Vagina (tissue), 2 donors: ENCODE measurements at regions not wholly inside any gene's neighbourhood (a gene's known extent, or its start where the extent isn't known, plus 50 kb on each side); places are given as distances from the start of the nearest gene placed in this dataset.
A peak's percentile ranks its signal among the peaks of the same experiment; 100 is the strongest.

Experiments
- DNase-seq, 2 donors: peaks; one replicate each; pipeline ENCODE4 v3.0.0-alpha.2; 2017; ENCODE audit errors: extremely low spot score in 2 of 2
- H3K27ac ChIP-seq: fragments of 200-600 bp; sonication (generic); one replicate; pipeline ENCODE4 v1.5.1; 2019
- H3K27me3 ChIP-seq: fragments of 200-600 bp; sonication (generic); one replicate; pipeline ENCODE4 v1.5.1; 2019
- H3K36me3 ChIP-seq, 2 donors: fragments of 200-600 bp; sonication (generic); one replicate each; pipeline ENCODE4 v1.5.1; 2017 to 2019
- H3K4me1 ChIP-seq: fragments of 200-600 bp; sonication (generic); one replicate; pipeline ENCODE4 v1.5.1; 2019
- H3K4me3 ChIP-seq, 2 donors: fragments of 200-600 bp; sonication (generic); 1 replicate in 1 of 2; 2 replicates in 1 of 2; pipeline ENCODE4 v1.5.1; 2016 to 2019
- H3K9me3 ChIP-seq: fragments of 200-600 bp; sonication (generic); one replicate; pipeline ENCODE4 v1.5.1; 2019
- CTCF ChIP-seq, 3 experiments: fragments of 450-650 bp in 2 of 3; fragments of 200-600 bp in 1 of 3; sonication (generic) in 1 of 3; IDR thresholded peaks; one replicate each; pipeline ENCODE4 v1.5.1; 2017 to 2019; ENCODE audit warnings: antibody characterized with exemption in 3 of 3, mild to moderate bottlenecking in 2 of 3, moderate library complexity in 2 of 3
- POLR2A ChIP-seq, 2 donors: fragments of 450-650 bp; IDR thresholded peaks; one replicate each; pipeline ENCODE4 v1.6.1; 2017; ENCODE audit warnings: antibody characterized with exemption in 2 of 2, mild to moderate bottlenecking in 2 of 2, moderate library complexity in 2 of 2
- POLR2AphosphoS5 ChIP-seq, 2 donors: sonication (generic); formaldehyde crosslinking; IDR thresholded peaks; one replicate each; pipeline ENCODE4 v1.9.0; 2017; ENCODE audit warnings: antibody characterized with exemption in 2 of 2, mild to moderate bottlenecking in 2 of 2, low read depth in 1 of 2; ENCODE audit not compliant: insufficient read depth in 1 of 2
- intact Hi-C: fragments of 100-400 bp; cut with DNase I; formaldehyde crosslinking; loops from one replicate; pipeline ENCODE4 v1.15.1; 2023

GRCh38 chr12:13282861-13283260, 86.3 kb downstream of the EMP1 start:
- Histone ChIP-seq H3K36me3 (no peaks in the 10 kb centered on the region), H3K9me3 (no peaks in the 10 kb centered on the region), H3K27ac (no peak overlapping the region), H3K4me1 (no peaks in the 10 kb centered on the region), H3K27me3 (no peaks in the 10 kb centered on the region), H3K4me3 (no peak overlapping the region)
- intact Hi-C loops = loop anchor here (10.0 kb wide), 1 partner anchor 382 kb away; no protein-coding TSS in a partner anchor
- TF ChIP-seq POLR2A (IDR thresholded peaks at IDR 0.05) (no peak), POLR2AphosphoS5 (IDR thresholded peaks at IDR 0.05; ENCODE audit: insufficient read depth in 1 of 2, low read depth in 1 of 2) (no peak), CTCF (IDR thresholded peaks at IDR 0.05) (no peak)
- no peak for DNase-seq

DNA sequence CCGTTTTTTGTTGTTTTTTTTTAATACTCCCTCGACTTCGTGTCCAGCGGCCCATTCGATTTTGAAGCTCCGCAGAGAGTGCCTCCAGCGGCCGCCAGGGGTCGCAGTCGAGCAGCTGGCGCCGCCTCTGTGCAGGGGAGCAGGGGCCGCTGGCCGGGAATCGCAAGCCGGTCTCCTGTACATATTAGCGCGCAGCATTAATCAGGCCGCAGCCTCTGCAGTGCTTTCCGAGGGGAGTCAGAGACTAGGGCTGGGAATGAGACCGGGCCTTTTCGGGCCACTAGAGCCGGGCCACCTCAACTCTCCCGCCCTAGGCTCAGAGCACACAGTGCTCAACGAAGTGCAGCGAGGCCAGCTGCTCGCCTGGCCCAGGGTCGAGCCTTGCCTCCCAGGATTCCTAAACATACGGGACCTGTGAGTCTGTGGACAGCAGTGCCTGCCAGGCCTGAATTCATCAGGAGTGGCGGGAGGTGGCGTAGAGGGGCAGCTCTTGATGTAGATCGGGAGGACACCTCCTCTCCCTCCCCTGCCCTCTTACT, 81.8 kb downstream of the EMP1 start:
- no peak overlapping the region for H3K4me3 ChIP-seq

DNA sequence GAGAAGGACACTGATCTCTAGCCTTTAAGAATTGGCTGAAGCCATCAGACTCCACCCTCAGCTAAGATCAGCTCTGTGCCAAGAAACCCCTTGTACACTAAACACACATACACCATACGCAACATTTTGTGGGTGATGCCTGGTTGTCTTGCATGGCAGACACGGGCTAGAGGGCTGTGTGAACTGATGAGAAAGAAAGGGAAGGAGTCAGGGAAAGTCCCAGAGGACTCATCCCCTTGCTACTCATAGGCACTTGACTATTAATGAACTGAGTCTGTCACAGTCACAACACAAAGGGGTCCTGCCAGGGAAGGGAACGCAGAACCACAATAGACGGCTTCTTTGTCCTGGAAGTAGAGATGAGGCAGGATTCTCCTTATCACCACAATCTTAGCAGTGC, 80.8 kb downstream of the EMP1 start:
- TF ChIP-seq POLR2AphosphoS5 (IDR thresholded peaks at IDR 0.05; ENCODE audit: insufficient read depth in 1 of 2, low read depth in 1 of 2) (no peak), CTCF (IDR thresholded peaks at IDR 0.05) (no peak), POLR2A (IDR thresholded peaks at IDR 0.05) (no peak)
- H3K27me3 ChIP-seq = no peaks in the 10 kb centered on the region
- no peak for DNase-seq
- intact Hi-C loops = loop anchor here (10.0 kb wide), 1 partner anchor 248 kb away; no protein-coding TSS in a partner anchor
- H3K36me3 ChIP-seq = no peaks in the 10 kb centered on the region
- no peaks in the 10 kb centered on the region for H3K9me3 ChIP-seq
- H3K27ac ChIP-seq = no peak overlapping the region
- H3K4me1 ChIP-seq = no peaks in the 10 kb centered on the region
- no peak overlapping the region for H3K4me3 ChIP-seq

More for the DNA sequence above, 81.8 kb downstream of the EMP1 start:
- no peak for DNase-seq
- intact Hi-C loops = loop anchor here (10.0 kb wide), 1 partner anchor 246 kb away; no protein-coding TSS in a partner anchor
- Histone ChIP-seq H3K27ac (no peak overlapping the region), H3K9me3 (no peaks in the 10 kb centered on the region), H3K4me1 (no peaks in the 10 kb centered on the region), H3K36me3 (no peaks in the 10 kb centered on the region), H3K27me3 (no peaks in the 10 kb centered on the region)
- TF ChIP-seq POLR2AphosphoS5 (IDR thresholded peaks at IDR 0.05; ENCODE audit: insufficient read depth in 1 of 2, low read depth in 1 of 2) = no peak
- peak; percentile 83 to 91 (median 89) for TF ChIP-seq CTCF (IDR thresholded peaks at IDR 0.05)
- no peak for TF ChIP-seq POLR2A (IDR thresholded peaks at IDR 0.05)

GRCh38 chr12:13275241-13276085, 78.9 kb downstream of the EMP1 start:
- no peak for TF ChIP-seq POLR2A (IDR thresholded peaks at IDR 0.05)
- no peak for TF ChIP-seq CTCF (IDR thresholded peaks at IDR 0.05)
- no peak for TF ChIP-seq POLR2AphosphoS5 (IDR thresholded peaks at IDR 0.05; ENCODE audit: insufficient read depth in 1 of 2, low read depth in 1 of 2)
- DNase-seq = no peak
- no peaks in the 10 kb centered on the region for H3K4me1 ChIP-seq
- intact Hi-C loops = loop anchor here (10.0 kb wide), 1 partner anchor 249 kb away; no protein-coding TSS in a partner anchor
- no peak overlapping the region for H3K27ac ChIP-seq
- no peaks in the 10 kb centered on the region for H3K36me3 ChIP-seq
- no peaks in the 10 kb centered on the region for H3K27me3 ChIP-seq
- H3K4me3 ChIP-seq = no peak overlapping the region
- no peaks in the 10 kb centered on the region for H3K9me3 ChIP-seq

DNA sequence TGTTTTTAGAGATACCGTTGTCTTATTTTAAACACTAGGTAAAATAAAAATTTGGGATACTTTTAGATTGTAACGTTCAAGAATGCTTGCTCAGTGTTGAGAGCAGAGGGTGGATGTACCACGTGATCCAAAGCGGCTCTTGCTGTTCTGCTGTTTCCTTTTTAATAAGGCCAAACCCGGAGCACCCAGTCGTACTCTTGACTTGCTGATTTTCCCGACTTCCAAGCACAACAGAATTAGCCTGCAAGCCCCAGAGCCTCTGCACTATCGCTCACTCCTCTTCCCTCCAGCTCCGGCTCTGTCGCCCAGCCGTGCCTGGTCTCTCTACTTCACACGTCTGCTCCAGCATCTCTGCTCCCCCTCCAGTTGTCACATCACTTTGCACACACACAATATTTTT, 77.3 kb downstream of the EMP1 start:
- no peaks in the 10 kb centered on the region for H3K27me3 ChIP-seq
- no peaks in the 10 kb centered on the region for H3K4me1 ChIP-seq
- intact Hi-C loops = loop anchor here (10.0 kb wide), 1 partner anchor 251 kb away; no protein-coding TSS in a partner anchor
- no peaks in the 10 kb centered on the region for H3K9me3 ChIP-seq
- no peak overlapping the region for H3K4me3 ChIP-seq
- DNase-seq = no peak
- TF ChIP-seq POLR2AphosphoS5 (IDR thresholded peaks at IDR 0.05; ENCODE audit: insufficient read depth in 1 of 2, low read depth in 1 of 2) (no peak), CTCF (IDR thresholded peaks at IDR 0.05) (no peak), POLR2A (IDR thresholded peaks at IDR 0.05) (no peak)
- H3K27ac ChIP-seq = no peak overlapping the region
- H3K36me3 ChIP-seq = no peaks in the 10 kb centered on the region
